GM23338 (cell line): ENCODE measurements at regions not wholly inside any gene's neighbourhood (a gene's known extent, or its start where the extent isn't known, plus 50 kb on each side); places are given as distances from the start of the nearest gene placed in this dataset.

Source experiments
- ATAC-seq: fragments of 200-7000 bp; cut with Tn5 transposase; 3 replicates; pipeline ENCODE4 v1.9.1; 2020
- DNase-seq: peaks from one replicate; pipeline ENCODE4 v3.0.0-alpha.2; 2015; ENCODE audit warnings: low spot score
- H2AFZ ChIP-seq: fragments of 200-600 bp; sonication (generic); 2 replicates; pipeline ENCODE4 v1.8.0; 2016; ENCODE audit warnings: antibody characterized with exemption, mild to moderate bottlenecking, moderate library complexity
- H3F3A ChIP-seq: fragments of 200-600 bp; sonication (generic); replicated peaks from 2 replicates; pipeline ENCODE4 v1.8.0; 2017; ENCODE audit warnings: antibody characterized with exemption, mixed run types, low read depth
- H3K27ac ChIP-seq: fragments of 200-600 bp; sonication (generic); 2 replicates; pipeline ENCODE4 v1.6.1; 2016; ENCODE audit warnings: low read depth
- H3K27me3 ChIP-seq: fragments of 200-600 bp; sonication (generic); 2 replicates; pipeline ENCODE4 v1.8.0; 2016; ENCODE audit warnings: mild to moderate bottlenecking, mixed run types, moderate library complexity; ENCODE audit not compliant: insufficient read depth
- H3K36me3 ChIP-seq: fragments of 200-600 bp; sonication (generic); 2 replicates; pipeline ENCODE4 v1.8.0; 2016; ENCODE audit warnings: mild to moderate bottlenecking; ENCODE audit not compliant: insufficient read depth
- H3K4me1 ChIP-seq: fragments of 200-600 bp; sonication (generic); 2 replicates; pipeline ENCODE4 v1.8.0; 2016; ENCODE audit warnings: mild to moderate bottlenecking, moderate library complexity; ENCODE audit not compliant: insufficient read depth
- H3K4me2 ChIP-seq: fragments of 200-600 bp; sonication (generic); 2 replicates; pipeline ENCODE4 v1.7.1; 2017; ENCODE audit warnings: mixed run types
- H3K4me3 ChIP-seq: fragments of 200-600 bp; sonication (generic); 2 replicates; pipeline ENCODE4 v1.6.1; 2016; ENCODE audit warnings: mixed run types
- H3K79me2 ChIP-seq: fragments of 200-600 bp; sonication (generic); replicated peaks from 2 replicates; pipeline ENCODE4 v1.8.0; 2017; ENCODE audit warnings: mild to moderate bottlenecking; ENCODE audit not compliant: insufficient read depth
- H3K9me2 ChIP-seq: fragments of 200-600 bp; sonication (generic); 2 replicates; pipeline ENCODE4 v1.8.0; 2017; ENCODE audit not compliant: insufficient read depth
- H4K20me1 ChIP-seq: fragments of 200-600 bp; sonication (generic); replicated peaks from 2 replicates; pipeline ENCODE4 v1.8.0; 2017; ENCODE audit warnings: mild to moderate bottlenecking; ENCODE audit not compliant: insufficient read depth
- H3K27ac Mint-ChIP-seq: 2 replicates; pipeline ENCODE4 v1.8.0; 2020; ENCODE audit warnings: inconsistent platforms, mild to moderate bottlenecking, moderate library complexity, mixed read lengths
- H3K27me3 Mint-ChIP-seq: 3 replicates; pipeline ENCODE4 v1.8.0; 2022; ENCODE audit warnings: low read depth, mild to moderate bottlenecking, moderate library complexity, mixed read lengths, inconsistent platforms; ENCODE audit not compliant: insufficient read depth, poor library complexity
- H3K36me3 Mint-ChIP-seq: 3 replicates; pipeline ENCODE4 v1.8.0; 2021; ENCODE audit warnings: low read depth, mild to moderate bottlenecking, inconsistent platforms, moderate library complexity, mixed read lengths
- H3K4me1 Mint-ChIP-seq: 3 replicates; pipeline ENCODE4 v1.8.0; 2020; ENCODE audit warnings: mild to moderate bottlenecking, inconsistent platforms, mixed read lengths
- H3K4me3 Mint-ChIP-seq: 3 replicates; pipeline ENCODE4 v1.8.0; 2021; ENCODE audit warnings: moderate library complexity, mild to moderate bottlenecking, inconsistent platforms, mixed read lengths
- H3K9me3 Mint-ChIP-seq: 3 replicates; pipeline ENCODE4 v1.8.0; 2020; ENCODE audit warnings: moderate library complexity, mild to moderate bottlenecking, inconsistent platforms, mixed read lengths
- CTCF ChIP-seq, 2 experiments: fragments of 200-600 bp in 1 of 2; sonication (generic) in 1 of 2; conservative IDR thresholded peaks; 2 replicates each; pipeline versions ENCODE4 v1.5.1 to v1.6.1; 2016 to 2017; ENCODE audit warnings: antibody characterized with exemption in 2 of 2, low read depth in 2 of 2, mild to moderate bottlenecking in 2 of 2, moderate library complexity in 1 of 2
- NANOG ChIP-seq: IDR thresholded peaks from 2 replicates; pipeline ENCODE4 v1.6.1; 2016; ENCODE audit warnings: antibody characterized with exemption, borderline replicate concordance
- POLR2AphosphoS5 ChIP-seq: IDR thresholded peaks from 2 replicates; pipeline ENCODE4 v1.6.1; 2016; ENCODE audit warnings: antibody characterized with exemption, low read depth
- STAT1 ChIP-seq: IDR thresholded peaks from one replicate; pipeline ENCODE4 v1.6.1; 2016; ENCODE audit warnings: antibody characterized with exemption; ENCODE audit not compliant: unreplicated experiment
- ZNF114 ChIP-seq: fragments of 250-450 bp; sonication (Bioruptor Pico); IDR thresholded peaks from 2 replicates; pipeline ENCODE4 v1.5.0; 2020; ENCODE audit warnings: mild to moderate bottlenecking, moderate library complexity
- ZNF331 ChIP-seq: fragments of 250-450 bp; sonication (Bioruptor Pico); IDR thresholded peaks from 2 replicates; pipeline ENCODE4 v1.5.0; 2020; ENCODE audit warnings: low read depth, mild to moderate bottlenecking, moderate library complexity
- ZNF462 ChIP-seq: fragments of 250-450 bp; sonication (Bioruptor Pico); IDR thresholded peaks from 2 replicates; pipeline ENCODE4 v1.5.0; 2020; ENCODE audit warnings: mild to moderate bottlenecking, moderate library complexity
- TF ChIP-seq, protein P1 (sequence below): IDR thresholded peaks from 2 replicates; pipeline ENCODE4 v1.6.1; 2016; ENCODE audit warnings: antibody characterized with exemption

DNA sequence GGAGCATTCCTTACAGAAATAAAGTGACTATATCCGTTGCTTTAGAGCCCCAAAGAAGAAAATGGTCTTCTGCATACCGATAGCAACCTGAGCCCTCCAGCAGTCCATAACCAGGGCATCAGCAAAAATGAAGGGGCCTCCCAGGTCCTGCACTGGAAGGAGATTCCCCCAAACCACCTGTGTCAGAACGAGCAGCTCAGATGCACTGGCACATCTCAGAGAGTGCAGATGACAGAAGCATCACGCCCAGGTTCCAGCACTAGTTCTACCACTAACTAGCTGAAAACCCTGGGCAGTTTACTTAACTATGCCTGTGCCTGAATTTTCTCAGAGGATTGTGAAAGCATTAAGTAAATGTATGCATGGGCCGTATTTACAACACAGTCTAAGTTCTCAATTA, 466.7 kb upstream of the MYT1L start (continued):
- no peak for TF ChIP-seq ZNF462 (CRISPR knock-in tag)
- no peak for TF ChIP-seq STAT1
- TF ChIP-seq, protein P1, sequence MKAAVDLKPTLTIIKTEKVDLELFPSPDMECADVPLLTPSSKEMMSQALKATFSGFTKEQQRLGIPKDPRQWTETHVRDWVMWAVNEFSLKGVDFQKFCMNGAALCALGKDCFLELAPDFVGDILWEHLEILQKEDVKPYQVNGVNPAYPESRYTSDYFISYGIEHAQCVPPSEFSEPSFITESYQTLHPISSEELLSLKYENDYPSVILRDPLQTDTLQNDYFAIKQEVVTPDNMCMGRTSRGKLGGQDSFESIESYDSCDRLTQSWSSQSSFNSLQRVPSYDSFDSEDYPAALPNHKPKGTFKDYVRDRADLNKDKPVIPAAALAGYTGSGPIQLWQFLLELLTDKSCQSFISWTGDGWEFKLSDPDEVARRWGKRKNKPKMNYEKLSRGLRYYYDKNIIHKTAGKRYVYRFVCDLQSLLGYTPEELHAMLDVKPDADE, result no peak
- no peak for TF ChIP-seq POLR2AphosphoS5
- TF ChIP-seq NANOG, result no peak
- TF ChIP-seq ZNF114 (CRISPR knock-in tag), result no peak

DNA sequence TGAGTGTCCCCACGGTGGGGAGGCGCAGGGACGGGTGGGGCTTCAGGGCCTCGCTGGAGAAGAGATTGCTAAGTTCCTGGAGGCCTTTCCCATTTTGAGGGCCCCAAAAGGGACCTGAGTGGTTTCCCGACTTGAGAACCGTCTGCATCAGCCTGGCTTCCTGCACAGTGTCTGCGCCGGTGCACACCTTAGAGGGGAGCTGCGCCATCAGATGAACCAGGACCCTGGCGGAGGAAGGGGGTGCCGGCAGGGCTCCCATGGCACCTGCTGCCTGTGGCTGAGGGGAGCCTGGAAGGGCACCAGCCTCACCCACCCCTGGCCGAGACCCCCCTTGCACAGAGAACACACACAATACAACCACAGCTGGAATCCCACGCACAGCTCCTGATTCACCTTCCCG, 465.1 kb upstream of the MYT1L start:
- no peaks in the 10 kb centered on the region for H4K20me1 ChIP-seq
- Mint-ChIP-seq H3K36me3 (0 out of 3 replicates have a peak, but pooled peaks cover 1% of the 10 kb centered on the region), H3K27ac (no peak overlapping the region), H3K27me3 (peaks cover 8% of the 10 kb centered on the region), H3K9me3 (peaks cover 8% of the 10 kb centered on the region), H3K4me1 (no peaks in the 10 kb centered on the region), H3K4me3 (no peak overlapping the region)
- H3K36me3 ChIP-seq, result no peaks in the 10 kb centered on the region
- ATAC-seq (no peak), DNase-seq (no peak)
- no peak overlapping the region for H3K4me3 ChIP-seq
- H3K27me3 ChIP-seq, result no peaks in the 10 kb centered on the region
- no peaks in the 10 kb centered on the region for H3K4me1 ChIP-seq
- no peak overlapping the region for H2AFZ ChIP-seq
- H3K79me2 ChIP-seq, result no peaks in the 10 kb centered on the region
- no peak overlapping the region for H3K4me2 ChIP-seq
- no peak overlapping the region for H3K27ac ChIP-seq
- H3F3A ChIP-seq, result no peaks in the 10 kb centered on the region
- no peaks in the 10 kb centered on the region for H3K9me2 ChIP-seq
- TF ChIP-seq STAT1, result no peak
- no peak for TF ChIP-seq ZNF331 (CRISPR knock-in tag)
- no peak for TF ChIP-seq POLR2AphosphoS5
- TF ChIP-seq CTCF (conservative IDR thresholded peaks at IDR 0.05; ENCODE audit: low read depth in 2 of 2), result no peak
